HG02840 (cell line): ENCODE measurements at regions not wholly inside any gene's neighbourhood (a gene's known extent, or its start where the extent isn't known, plus 50 kb on each side); places are given as distances from the start of the nearest gene placed in this dataset.

Source experiments
- ATAC-seq: cut with Tn5 transposase; IDR thresholded peaks from one replicate; pipeline ENCODE4 v1.9.1; 2021; ENCODE audit warnings: mild to moderate bottlenecking, moderate library complexity, moderate number of reproducible peaks; ENCODE audit not compliant: unreplicated experiment, low FRiP score

DNA sequence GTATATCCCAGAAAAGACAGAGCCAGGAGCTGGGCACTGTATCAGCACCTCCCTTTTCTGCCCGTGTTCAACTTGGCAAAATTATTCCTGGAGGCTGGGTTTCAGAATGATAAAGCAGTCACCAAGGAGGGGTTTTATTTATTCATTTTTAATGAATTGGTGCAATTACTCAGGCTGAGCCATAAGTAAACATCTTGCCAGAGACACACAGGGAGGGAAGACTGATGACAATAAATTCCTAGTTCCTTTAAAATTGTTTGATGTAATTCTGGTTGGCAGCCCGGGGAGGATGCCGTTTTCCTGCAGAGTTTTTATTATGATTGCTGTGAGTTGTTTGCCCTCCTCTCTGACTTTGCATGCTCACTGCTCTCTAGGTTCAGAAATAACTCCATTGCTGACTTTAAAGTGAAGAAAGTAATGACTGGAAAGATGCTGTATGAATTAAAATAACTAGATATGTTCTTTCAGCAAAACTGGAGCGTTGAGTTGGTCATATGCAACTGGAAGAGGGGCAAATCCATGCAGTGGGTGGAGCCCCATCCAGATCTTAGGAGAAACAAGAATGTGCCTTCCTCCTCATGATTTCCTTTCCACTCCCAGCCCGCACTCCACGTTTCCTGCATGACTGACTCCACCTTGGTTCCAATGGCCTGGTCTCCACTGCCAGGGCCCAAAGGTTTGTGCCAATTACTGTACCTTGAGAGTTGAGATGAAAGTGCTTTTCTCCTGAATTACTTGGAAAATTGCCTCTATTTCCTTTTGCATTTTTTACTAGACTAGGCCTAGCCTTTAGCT is 182.1 kb downstream of the RFC3 start:
- ATAC-seq, result no peak

DNA sequence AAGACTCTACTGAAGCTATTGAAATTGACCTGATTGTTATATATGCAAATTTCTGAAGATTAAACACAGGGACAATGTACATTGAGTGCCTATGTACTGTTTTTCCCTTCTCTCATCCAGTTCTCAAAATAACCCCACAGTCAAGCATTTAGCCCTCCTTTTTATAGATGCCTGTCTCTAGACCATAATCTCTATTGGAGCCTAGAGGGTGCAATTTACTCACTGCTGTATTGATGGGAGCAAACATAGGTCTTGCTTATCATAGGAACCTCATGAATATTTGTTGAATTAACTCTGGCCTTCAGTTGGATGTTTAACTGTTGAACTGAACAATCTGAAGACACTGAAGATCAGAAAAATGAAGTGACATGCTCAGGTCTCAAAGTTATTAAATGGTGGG is 183.0 kb downstream of the RFC3 start:
- ATAC-seq, result no peak

DNA sequence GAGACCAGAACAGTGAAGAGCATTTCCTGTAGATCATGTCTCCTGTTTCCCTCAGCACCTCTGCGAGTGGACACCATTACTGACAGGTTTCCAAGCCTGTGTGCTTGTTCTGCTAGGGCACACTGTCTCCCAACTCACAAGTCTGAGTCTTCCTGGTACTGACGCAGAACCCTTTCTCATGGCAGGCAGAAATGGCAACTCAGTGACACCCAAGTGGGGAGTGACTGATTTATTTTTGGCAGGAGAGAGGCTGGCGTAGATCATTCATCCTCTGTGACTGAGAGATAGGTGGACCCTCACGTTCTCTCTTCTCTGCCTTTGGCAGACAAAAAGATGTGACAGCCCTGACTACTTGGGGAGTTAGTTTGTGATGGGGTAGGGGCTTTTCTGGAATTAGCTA is 183.4 kb downstream of the RFC3 start:
- ATAC-seq, result no peak

DNA sequence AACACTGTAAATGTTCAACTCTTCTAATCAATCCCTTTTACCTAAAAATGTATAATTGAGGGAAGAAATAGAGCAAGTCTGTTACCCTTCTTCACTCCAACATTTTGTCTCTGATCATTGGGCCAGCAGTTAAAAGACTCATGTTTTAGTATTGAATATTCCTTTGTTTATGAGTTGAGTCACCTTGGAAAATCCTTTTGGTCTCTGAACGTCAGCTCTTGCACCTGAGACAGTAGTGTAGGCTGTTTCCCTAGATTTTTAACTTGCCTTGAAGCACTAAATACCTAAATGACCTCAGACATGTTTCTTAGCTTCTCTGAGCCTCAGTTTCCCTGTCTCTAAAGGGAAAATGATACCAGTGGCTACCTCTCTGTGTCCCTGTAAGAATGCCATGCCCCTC is 184.2 kb downstream of the RFC3 start:
- ATAC-seq, result no peak

- no peak for ATAC-seq
Observed at GRCh38 chr13:34002924-34003323, 185.0 kb downstream of the RFC3 start.

DNA sequence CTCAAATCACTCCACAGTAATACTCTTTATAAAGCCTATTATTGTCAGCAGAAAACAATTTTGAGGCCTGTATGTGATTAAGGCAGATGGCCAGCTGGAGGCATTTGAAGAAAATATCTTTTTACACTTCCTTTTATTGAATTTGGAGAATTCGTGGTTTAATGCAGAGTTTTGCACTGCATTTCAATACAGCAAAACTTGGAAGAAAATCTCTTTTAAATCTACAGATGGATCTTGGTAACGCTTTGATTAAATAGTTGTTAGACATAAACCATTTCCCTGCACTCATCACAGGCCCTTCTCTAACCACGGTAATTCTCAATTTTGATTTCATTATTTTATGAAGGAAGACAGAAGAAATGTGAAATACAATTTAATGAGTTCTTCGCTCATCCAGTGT is 185.7 kb downstream of the RFC3 start:
- ATAC-seq, result no peak

DNA sequence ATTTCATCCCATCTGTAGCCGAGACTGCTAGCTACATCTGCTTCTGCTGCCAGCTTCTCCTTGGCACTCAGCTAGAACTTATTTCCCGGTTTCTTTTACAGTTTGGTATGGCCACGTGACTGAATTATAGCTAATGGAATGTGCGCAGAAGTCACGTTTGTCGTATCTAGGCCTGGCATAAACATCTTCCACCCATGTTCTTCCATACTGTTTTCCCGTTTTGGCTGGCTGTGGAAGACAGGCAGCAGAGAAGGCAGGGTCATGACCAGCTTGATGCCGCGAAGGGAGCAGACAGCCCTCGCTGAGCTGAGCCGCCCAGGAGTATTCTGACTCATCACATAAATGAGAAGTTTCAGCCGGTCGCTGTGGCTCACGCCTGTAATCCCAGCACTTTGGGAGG is 186.7 kb downstream of the RFC3 start:
- no peak for ATAC-seq

- no peak for ATAC-seq
Observed at GRCh38 chr13:34006011-34006410, 188.1 kb downstream of the RFC3 start.

- no peak for ATAC-seq
Observed at GRCh38 chr13:34011552-34012085, 193.7 kb downstream of the RFC3 start.

- no peak for ATAC-seq
Observed at GRCh38 chr13:34012382-34012781, 194.4 kb downstream of the RFC3 start.

DNA sequence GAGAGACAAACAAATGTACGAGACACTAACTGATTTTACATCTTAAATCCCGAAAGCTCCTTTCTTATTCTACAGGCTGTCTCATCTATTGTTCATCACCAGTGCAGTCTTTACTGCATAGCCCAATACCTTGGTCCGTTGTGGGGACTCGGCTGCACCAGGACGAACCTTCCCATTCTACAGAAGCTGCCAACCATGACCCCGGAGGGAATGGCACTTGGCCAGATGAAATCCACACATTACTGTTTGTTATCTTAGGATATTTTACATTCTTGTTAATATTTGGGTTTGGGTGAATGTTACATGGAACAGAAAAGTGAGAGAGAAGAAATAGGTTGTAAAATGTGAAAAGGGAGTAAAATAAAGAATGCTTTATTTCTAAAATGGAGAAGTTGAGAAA is 195.1 kb downstream of the RFC3 start:
- no peak for ATAC-seq

DNA sequence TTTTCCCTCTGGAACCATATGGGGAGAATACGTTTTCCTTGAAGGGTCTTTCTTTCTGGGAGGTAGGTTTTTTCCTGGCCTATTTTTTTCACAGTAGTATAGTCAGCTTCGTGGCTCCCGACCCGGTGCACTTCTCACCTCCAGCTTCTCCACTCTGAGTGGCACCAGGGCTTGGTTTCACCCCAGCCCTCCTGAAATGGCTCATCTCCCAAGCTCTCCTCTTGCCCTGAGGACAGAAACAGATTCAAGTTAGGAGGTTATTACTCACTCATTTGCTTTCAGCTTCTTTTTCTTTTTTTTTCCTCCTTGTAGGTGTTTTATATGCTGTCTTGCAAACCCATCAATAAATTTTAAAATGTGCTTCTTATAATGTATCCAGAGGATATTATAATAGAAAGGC is 199.3 kb downstream of the RFC3 start:
- ATAC-seq, result no peak

GRCh38 chr13:34019870-34020269 is 201.9 kb downstream of the RFC3 start:
- ATAC-seq, result no peak

GRCh38 chr13:34020388-34020787 is 202.4 kb downstream of the RFC3 start:
- ATAC-seq, result no peak

DNA sequence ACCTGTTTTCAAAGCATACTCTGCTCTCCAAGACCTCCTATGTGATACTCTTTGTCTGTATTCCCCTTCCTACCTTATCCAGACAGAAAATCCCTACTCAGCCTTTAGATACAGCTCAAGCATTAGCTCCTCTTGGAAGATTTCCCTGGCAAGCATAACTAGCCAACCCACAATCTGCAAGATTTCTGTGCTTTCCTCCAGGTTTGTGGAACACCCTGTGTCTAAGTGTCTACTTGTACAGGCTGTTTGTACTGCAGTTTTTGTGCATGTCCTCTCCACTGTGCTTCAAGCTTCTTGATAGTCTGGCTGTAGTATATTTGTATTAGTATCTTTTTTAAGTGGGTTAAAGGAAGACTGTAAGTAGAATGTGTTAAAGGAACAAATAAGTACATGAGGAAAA is 203.7 kb downstream of the RFC3 start:
- ATAC-seq, result no peak

DNA sequence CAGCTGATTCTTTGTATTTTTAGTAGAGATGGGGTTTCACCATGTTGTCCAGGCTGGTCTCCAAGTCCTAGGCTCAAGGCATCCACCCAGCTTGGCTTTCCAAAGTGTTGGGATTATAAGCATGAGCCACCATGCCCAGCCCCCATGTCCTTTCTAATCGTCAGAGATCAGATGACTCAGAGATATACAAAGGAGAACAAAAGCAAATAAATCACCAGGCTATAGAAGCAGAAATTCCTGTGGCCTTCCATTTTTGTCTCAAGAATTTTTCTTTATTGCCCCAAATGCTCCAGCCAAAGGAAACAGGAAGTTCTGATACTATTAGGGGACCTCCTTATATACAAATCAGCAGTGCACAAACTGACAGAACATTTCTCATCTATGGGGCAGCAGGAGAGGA is 207.8 kb downstream of the RFC3 start:
- no peak for ATAC-seq

- no peak for ATAC-seq
Observed at GRCh38 chr13:34026308-34026707, 208.4 kb downstream of the RFC3 start.

GRCh38 chr13:34028496-34029442 is 210.8 kb downstream of the RFC3 start:
- ATAC-seq, result no peak

DNA sequence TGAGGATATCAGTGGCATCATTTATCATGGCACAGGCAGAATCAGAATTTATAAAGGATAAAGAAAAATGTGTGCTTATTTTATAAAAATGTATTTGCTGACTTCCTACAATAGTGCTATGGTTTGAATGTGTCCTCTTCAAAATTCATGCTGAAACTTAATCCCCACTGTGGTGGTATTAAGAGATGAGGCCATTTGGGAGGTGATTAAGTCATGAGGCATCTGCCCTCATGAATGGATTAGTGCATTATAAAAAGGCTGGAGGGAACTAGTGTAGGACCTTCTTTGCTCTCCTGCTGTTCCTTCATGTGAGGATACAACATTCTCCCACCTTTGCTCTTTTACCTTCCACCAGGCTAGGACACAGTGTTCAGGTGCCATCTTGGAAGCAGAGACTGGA is 212.8 kb downstream of the RFC3 start:
- ATAC-seq, result no peak

- ATAC-seq, result no peak
Observed at GRCh38 chr13:34031610-34032009, 213.7 kb downstream of the RFC3 start.

GRCh38 chr13:34034411-34034810 is 216.5 kb downstream of the RFC3 start:
- no peak for ATAC-seq
